BE2C (cell line): ENCODE measurements at regions not wholly inside any gene's neighbourhood (a gene's known extent, or its start where the extent isn't known, plus 50 kb on each side); places are given as distances from the start of the nearest gene placed in this dataset.
"Not testable (repeated sequence)": the region's sequence is repeated elsewhere in the genome, so short reads cannot be mapped to it uniquely, and the experiment has no call there.

Source experiments
- DNase-seq: peaks from one replicate; pipeline ENCODE4 v3.0.0-alpha.2; 2020
- H3K27me3 ChIP-seq: fragments of 250-450 bp; sonication (Bioruptor Pico); 2 replicates; pipeline ENCODE4 v1.5.1; 2020; ENCODE audit warnings: mild to moderate bottlenecking
- H3K36me3 ChIP-seq: fragments of 250-450 bp; sonication (Bioruptor Pico); 2 replicates; pipeline ENCODE4 v1.5.1; 2020; ENCODE audit warnings: mild to moderate bottlenecking
- H3K4me1 ChIP-seq: fragments of 250-450 bp; sonication (Bioruptor Pico); 2 replicates; pipeline ENCODE4 v1.5.1; 2020
- H3K4me3 ChIP-seq: 2 replicates; pipeline ENCODE4 v1.5.1; 2011; ENCODE audit warnings: low read depth, low read length
- H3K9me3 ChIP-seq: fragments of 250-450 bp; sonication (Bioruptor Pico); 2 replicates; pipeline ENCODE4 v1.5.1; 2020
- CTCF ChIP-seq: IDR thresholded peaks from 2 replicates; pipeline ENCODE4 v1.5.1; 2012; ENCODE audit warnings: mild to moderate bottlenecking, low read depth, low read length

- Histone ChIP-seq H3K27me3 (no peaks in the 10 kb centered on the region), H3K9me3 (no peaks in the 10 kb centered on the region), H3K4me3 (no peak overlapping the region), H3K36me3 (no peaks in the 10 kb centered on the region), H3K4me1 (peaks cover 7% of the 10 kb centered on the region; the same call in 1 of the 2 replicates)
- TF ChIP-seq CTCF = no peak
- no peak for DNase-seq
Measured at GRCh38 chr1:213619026-213619425, 368.7 kb upstream of the PROX1 start.

- Histone ChIP-seq H3K4me3 (no peak overlapping the region), H3K9me3 (no peaks in the 10 kb centered on the region), H3K36me3 (no peaks in the 10 kb centered on the region), H3K27me3 (no peaks in the 10 kb centered on the region), H3K4me1 (peaks cover 7% of the 10 kb centered on the region; the same call in 1 of the 2 replicates)
- TF ChIP-seq CTCF = no peak
- DNase-seq = no peak
Measured at GRCh38 chr1:213621077-213621476, 366.7 kb upstream of the PROX1 start.

DNA sequence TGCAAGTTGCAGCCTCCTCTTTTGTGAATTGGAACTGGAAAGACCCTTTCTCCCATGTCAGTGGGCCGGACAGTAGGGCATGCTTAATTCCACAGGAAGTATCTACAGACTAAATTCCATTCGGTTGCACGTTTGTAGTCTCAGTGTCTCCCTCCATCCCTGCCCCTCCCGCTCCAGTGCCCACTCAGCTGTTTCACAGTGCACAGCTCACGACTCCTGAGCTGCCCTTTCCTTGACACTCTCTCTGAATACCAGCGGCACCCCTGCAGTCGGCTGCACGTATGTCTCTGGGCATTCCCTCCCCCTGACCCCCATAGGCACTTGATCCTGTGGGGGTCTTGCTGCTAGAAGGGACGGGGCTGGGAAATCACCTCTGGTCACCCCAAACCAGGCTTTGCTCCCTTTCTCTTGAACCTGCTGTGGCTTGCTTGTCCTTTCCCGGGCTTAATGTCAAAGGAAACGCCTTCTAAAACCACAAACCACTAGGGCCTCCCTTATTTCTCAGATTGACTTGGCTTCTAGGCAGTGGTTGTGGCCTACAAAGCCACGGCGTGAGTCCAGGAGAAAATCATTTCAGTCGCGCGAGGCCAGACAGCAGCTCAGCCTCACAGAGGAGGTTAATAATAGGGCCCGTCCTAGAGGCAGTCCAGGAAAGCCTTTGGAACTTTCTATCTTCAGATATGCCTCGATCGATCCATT is 365.3 kb upstream of the PROX1 start:
- no peak overlapping the region for H3K4me3 ChIP-seq
- no peaks in the 10 kb centered on the region for H3K27me3 ChIP-seq
- DNase-seq = no peak
- no peak for TF ChIP-seq CTCF
- no peaks in the 10 kb centered on the region for H3K9me3 ChIP-seq
- peaks cover 7% of the 10 kb centered on the region; the same call in 1 of the 2 replicates for H3K4me1 ChIP-seq
- H3K36me3 ChIP-seq = no peaks in the 10 kb centered on the region

- H3K4me1 ChIP-seq = peaks cover 7% of the 10 kb centered on the region; the same call in 1 of the 2 replicates
Measured at GRCh38 chr1:213623064-213623581, 364.6 kb upstream of the PROX1 start.

DNA sequence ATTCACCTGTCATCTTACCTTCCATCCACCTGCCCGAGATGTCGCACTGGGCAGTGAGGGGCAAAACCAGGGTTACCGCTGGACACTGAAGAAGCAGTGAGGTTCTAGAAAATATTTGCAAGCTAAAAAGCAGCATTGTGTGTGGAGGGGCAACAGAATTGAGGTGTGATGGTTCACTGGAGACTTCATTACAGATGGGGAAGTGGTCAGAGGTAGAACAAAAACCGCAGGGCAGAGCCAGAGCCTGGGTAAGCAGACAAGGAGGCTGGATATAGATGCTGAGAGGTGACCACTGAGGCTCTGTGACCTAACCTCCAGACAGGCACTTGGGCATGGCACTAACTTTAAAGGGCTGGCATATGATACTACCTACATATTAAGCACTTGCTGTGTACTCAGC is 363.9 kb upstream of the PROX1 start:
- no peak for TF ChIP-seq CTCF
- no peaks in the 10 kb centered on the region for H3K9me3 ChIP-seq
- no peak for DNase-seq
- no peaks in the 10 kb centered on the region for H3K36me3 ChIP-seq
- peaks cover 7% of the 10 kb centered on the region; the same call in 1 of the 2 replicates for H3K4me1 ChIP-seq
- H3K27me3 ChIP-seq = no peaks in the 10 kb centered on the region
- no peak overlapping the region for H3K4me3 ChIP-seq

More at GRCh38 chr1:213623064-213623581, 364.6 kb upstream of the PROX1 start:
- Histone ChIP-seq H3K36me3 (no peaks in the 10 kb centered on the region), H3K9me3 (no peaks in the 10 kb centered on the region), H3K27me3 (no peaks in the 10 kb centered on the region), H3K4me3 (no peak overlapping the region)
- peak; percentile 27 for DNase-seq
- TF ChIP-seq CTCF = no peak

GRCh38 chr1:213636778-213637177 is 351.0 kb upstream of the PROX1 start:
- H3K4me3 ChIP-seq, H3K9me3 ChIP-seq, DNase-seq, H3K4me1 ChIP-seq, H3K27me3 ChIP-seq, H3K36me3 ChIP-seq: not testable (repeated sequence)
